ENCODE measurements at regions not wholly inside any gene's neighbourhood (a gene's known extent, or its start where the extent isn't known, plus 50 kb on each side); places are given as distances from the start of the nearest gene placed in this dataset.

DNA sequence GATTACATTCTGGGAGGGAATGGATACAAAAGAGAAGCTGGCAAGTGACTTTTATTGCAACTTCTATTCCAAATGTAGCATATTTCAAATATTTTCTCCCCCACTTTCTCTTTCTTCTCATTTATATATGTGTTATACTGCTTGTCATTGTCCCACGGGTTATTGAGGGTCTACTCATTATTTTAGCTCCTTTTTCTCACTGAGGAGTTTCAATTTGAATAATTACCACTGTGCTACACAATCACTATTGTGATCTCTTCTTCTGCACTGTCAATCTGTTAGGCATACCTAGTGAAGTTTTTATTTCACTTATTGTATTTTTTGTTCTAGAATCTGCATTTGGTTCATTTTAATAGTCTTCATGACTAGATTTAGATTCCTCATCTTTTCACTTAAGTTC is 339.7 kb downstream of the PTPRC start:
- TF ChIP-seq TOX (CRISPR knock-in tag; IDR thresholded peaks at IDR 0.05; ENCODE audit: borderline replicate concordance) = no peak
- no peak for TF ChIP-seq PPARA (CRISPR knock-in tag; IDR thresholded peaks at IDR 0.05; ENCODE audit: borderline replicate concordance)
- no peak for TF ChIP-seq ZFP30 (CRISPR knock-in tag; IDR thresholded peaks at IDR 0.05)
- TF ChIP-seq, protein P1, sequence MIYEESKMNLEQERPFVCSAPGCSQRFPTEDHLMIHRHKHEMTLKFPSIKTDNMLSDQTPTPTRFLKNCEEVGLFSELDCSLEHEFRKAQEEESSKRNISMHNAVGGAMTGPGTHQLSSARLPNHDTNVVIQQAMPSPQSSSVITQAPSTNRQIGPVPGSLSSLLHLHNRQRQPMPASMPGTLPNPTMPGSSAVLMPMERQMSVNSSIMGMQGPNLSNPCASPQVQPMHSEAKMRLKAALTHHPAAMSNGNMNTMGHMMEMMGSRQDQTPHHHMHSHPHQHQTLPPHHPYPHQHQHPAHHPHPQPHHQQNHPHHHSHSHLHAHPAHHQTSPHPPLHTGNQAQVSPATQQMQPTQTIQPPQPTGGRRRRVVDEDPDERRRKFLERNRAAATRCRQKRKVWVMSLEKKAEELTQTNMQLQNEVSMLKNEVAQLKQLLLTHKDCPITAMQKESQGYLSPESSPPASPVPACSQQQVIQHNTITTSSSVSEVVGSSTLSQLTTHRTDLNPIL (CRISPR knock-in tag; IDR thresholded peaks at IDR 0.05; ENCODE audit: low read depth) = no peak
- TF ChIP-seq, protein P2, sequence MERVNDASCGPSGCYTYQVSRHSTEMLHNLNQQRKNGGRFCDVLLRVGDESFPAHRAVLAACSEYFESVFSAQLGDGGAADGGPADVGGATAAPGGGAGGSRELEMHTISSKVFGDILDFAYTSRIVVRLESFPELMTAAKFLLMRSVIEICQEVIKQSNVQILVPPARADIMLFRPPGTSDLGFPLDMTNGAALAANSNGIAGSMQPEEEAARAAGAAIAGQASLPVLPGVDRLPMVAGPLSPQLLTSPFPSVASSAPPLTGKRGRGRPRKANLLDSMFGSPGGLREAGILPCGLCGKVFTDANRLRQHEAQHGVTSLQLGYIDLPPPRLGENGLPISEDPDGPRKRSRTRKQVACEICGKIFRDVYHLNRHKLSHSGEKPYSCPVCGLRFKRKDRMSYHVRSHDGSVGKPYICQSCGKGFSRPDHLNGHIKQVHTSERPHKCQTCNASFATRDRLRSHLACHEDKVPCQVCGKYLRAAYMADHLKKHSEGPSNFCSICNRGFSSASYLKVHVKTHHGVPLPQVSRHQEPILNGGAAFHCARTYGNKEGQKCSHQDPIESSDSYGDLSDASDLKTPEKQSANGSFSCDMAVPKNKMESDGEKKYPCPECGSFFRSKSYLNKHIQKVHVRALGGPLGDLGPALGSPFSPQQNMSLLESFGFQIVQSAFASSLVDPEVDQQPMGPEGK (CRISPR knock-in tag; IDR thresholded peaks at IDR 0.05; ENCODE audit: borderline replicate concordance) = no peak
- no peak for TF ChIP-seq ZNF70 (CRISPR knock-in tag; IDR thresholded peaks at IDR 0.05)
- TF ChIP-seq TCF4 (CRISPR knock-in tag; IDR thresholded peaks at IDR 0.05; ENCODE audit: borderline replicate concordance) = no peak
- no peak for TF ChIP-seq ESRRG (CRISPR knock-in tag; IDR thresholded peaks at IDR 0.05)
- no peak for TF ChIP-seq OSR1 (CRISPR knock-in tag; IDR thresholded peaks at IDR 0.05)
